ENCODE measurements at regions not wholly inside any gene's neighbourhood (a gene's known extent, or its start where the extent isn't known, plus 50 kb on each side); places are given as distances from the start of the nearest gene placed in this dataset.

GRCh38 chr1:213776969-213777368 lies 210.8 kb upstream of the PROX1 start:
- TF ChIP-seq EZH2phosphoT487 (IDR thresholded peaks at IDR 0.05; ENCODE audit: insufficient read depth, low read depth) = no peak
- no peak for TF ChIP-seq EZH2 (IDR thresholded peaks at IDR 0.05; ENCODE audit: insufficient read depth, poor library complexity, severe bottlenecking)
- no peaks in the 10 kb centered on the region for H3F3A ChIP-seq (ENCODE audit: insufficient read depth)
- in situ Hi-C loops (cut with MboI) = no loop called here
- 11 to 19% methylated on average over 5 of the region's 5 CpGs for WGBS, 2 experiments (ENCODE audit: low coverage in 1 of 2, low lambda C conversion rate in 2 of 2, missing lambda C conversion rate in 2 of 2)
- H3K9me2 ChIP-seq (ENCODE audit: insufficient read depth) = no peaks in the 10 kb centered on the region
- no peak for DNase-seq
- H3K9ac ChIP-seq = no peak overlapping the region
- no peak overlapping the region for H3K4me2 ChIP-seq (ENCODE audit: unreplicated experiment)
- H3K27ac ChIP-seq = no peak overlapping the region
- H3K9me3 ChIP-seq (ENCODE audit: low read depth) = no peaks in the 10 kb centered on the region
- H3K4me3 ChIP-seq = no peak overlapping the region
- H2AFZ ChIP-seq = no peak overlapping the region
- no peaks in the 10 kb centered on the region for H3K79me2 ChIP-seq (ENCODE audit: insufficient read depth)
- no peaks in the 10 kb centered on the region for H3K27me3 ChIP-seq (replicated peaks; ENCODE audit: insufficient read depth)
- H3K4me1 ChIP-seq (ENCODE audit: insufficient read depth) = no peaks in the 10 kb centered on the region
- H3K36me3 ChIP-seq (ENCODE audit: low read depth) = no peaks in the 10 kb centered on the region
- no peaks in the 10 kb centered on the region for H4K20me1 ChIP-seq (ENCODE audit: insufficient read depth)

- Histone ChIP-seq H3K4me1 (ENCODE audit: insufficient read depth) (no peaks in the 10 kb centered on the region), H3K4me2 (ENCODE audit: unreplicated experiment) (no peak overlapping the region), H3F3A (ENCODE audit: insufficient read depth) (no peaks in the 10 kb centered on the region), H3K9ac (no peak overlapping the region), H4K20me1 (ENCODE audit: insufficient read depth) (no peaks in the 10 kb centered on the region), H3K79me2 (ENCODE audit: insufficient read depth) (no peaks in the 10 kb centered on the region), H3K9me3 (ENCODE audit: low read depth) (no peaks in the 10 kb centered on the region), H3K9me2 (ENCODE audit: insufficient read depth) (no peaks in the 10 kb centered on the region), H3K27me3 (replicated peaks; ENCODE audit: insufficient read depth) (no peaks in the 10 kb centered on the region), H3K27ac (no peak overlapping the region), H3K4me3 (no peak overlapping the region), H2AFZ (no peak overlapping the region), H3K36me3 (ENCODE audit: low read depth) (no peaks in the 10 kb centered on the region)
- TF ChIP-seq EZH2phosphoT487 (IDR thresholded peaks at IDR 0.05; ENCODE audit: insufficient read depth, low read depth) = no peak
- TF ChIP-seq EZH2 (IDR thresholded peaks at IDR 0.05; ENCODE audit: insufficient read depth, poor library complexity, severe bottlenecking) = no peak
- in situ Hi-C loops (cut with MboI) = no loop called here
- no peak for DNase-seq
- WGBS, 2 experiments (ENCODE audit: low coverage in 1 of 2, low lambda C conversion rate in 2 of 2, missing lambda C conversion rate in 2 of 2) = 50 to 59% methylated on average over 5 of the region's 5 CpGs
Measured at GRCh38 chr1:213779228-213779627, 208.5 kb upstream of the PROX1 start.

GRCh38 chr1:213782941-213783672 lies 204.7 kb upstream of the PROX1 start:
- Histone ChIP-seq H3K9ac (no peak overlapping the region), H3K27me3 (replicated peaks; ENCODE audit: insufficient read depth) (no peaks in the 10 kb centered on the region), H3K27ac (no peak overlapping the region), H3K4me3 (no peak overlapping the region), H2AFZ (no peak overlapping the region), H3K4me2 (ENCODE audit: unreplicated experiment) (no peak overlapping the region), H3F3A (ENCODE audit: insufficient read depth) (no peaks in the 10 kb centered on the region), H3K9me3 (ENCODE audit: low read depth) (no peaks in the 10 kb centered on the region), H4K20me1 (ENCODE audit: insufficient read depth) (no peaks in the 10 kb centered on the region), H3K9me2 (ENCODE audit: insufficient read depth) (no peaks in the 10 kb centered on the region), H3K79me2 (ENCODE audit: insufficient read depth) (no peaks in the 10 kb centered on the region), H3K4me1 (ENCODE audit: insufficient read depth) (no peaks in the 10 kb centered on the region), H3K36me3 (ENCODE audit: low read depth) (no peaks in the 10 kb centered on the region)
- DNase-seq = no peak
- in situ Hi-C loops (cut with MboI) = no loop called here
- WGBS, 2 experiments (ENCODE audit: low coverage in 1 of 2, low lambda C conversion rate in 2 of 2, missing lambda C conversion rate in 2 of 2) = 43 to 46% methylated on average over 20 of the region's 20 CpGs
- TF ChIP-seq EZH2 (IDR thresholded peaks at IDR 0.05; ENCODE audit: insufficient read depth, poor library complexity, severe bottlenecking) (no peak), EZH2phosphoT487 (IDR thresholded peaks at IDR 0.05; ENCODE audit: insufficient read depth, low read depth) (no peak)

GRCh38 chr1:213783893-213784292 lies 203.9 kb upstream of the PROX1 start:
- no peaks in the 10 kb centered on the region for H3K4me1 ChIP-seq (ENCODE audit: insufficient read depth)
- H3K9me2 ChIP-seq (ENCODE audit: insufficient read depth) = no peaks in the 10 kb centered on the region
- no peak overlapping the region for H3K9ac ChIP-seq
- H3F3A ChIP-seq (ENCODE audit: insufficient read depth) = no peaks in the 10 kb centered on the region
- H3K36me3 ChIP-seq (ENCODE audit: low read depth) = no peaks in the 10 kb centered on the region
- no peak for DNase-seq
- TF ChIP-seq EZH2 (IDR thresholded peaks at IDR 0.05; ENCODE audit: insufficient read depth, poor library complexity, severe bottlenecking) (no peak), EZH2phosphoT487 (IDR thresholded peaks at IDR 0.05; ENCODE audit: insufficient read depth, low read depth) (no peak)
- in situ Hi-C loops (cut with MboI) = no loop called here
- 4 to 12% methylated on average over 2 of the region's 2 CpGs for WGBS, 2 experiments (ENCODE audit: low coverage in 1 of 2, low lambda C conversion rate in 2 of 2, missing lambda C conversion rate in 2 of 2)
- no peaks in the 10 kb centered on the region for H3K27me3 ChIP-seq (replicated peaks; ENCODE audit: insufficient read depth)
- no peak overlapping the region for H2AFZ ChIP-seq
- H3K4me2 ChIP-seq (ENCODE audit: unreplicated experiment) = no peak overlapping the region
- H3K4me3 ChIP-seq = no peak overlapping the region
- no peak overlapping the region for H3K27ac ChIP-seq
- no peaks in the 10 kb centered on the region for H4K20me1 ChIP-seq (ENCODE audit: insufficient read depth)
- no peaks in the 10 kb centered on the region for H3K79me2 ChIP-seq (ENCODE audit: insufficient read depth)
- no peaks in the 10 kb centered on the region for H3K9me3 ChIP-seq (ENCODE audit: low read depth)

Measured in GM23248 (cell line).